ENCODE measurements at regions not wholly inside any gene's neighbourhood (a gene's known extent, or its start where the extent isn't known, plus 50 kb on each side); places are given as distances from the start of the nearest gene placed in this dataset.

GRCh38 chr3:189100866-189101265 lies 70.9 kb upstream of the TPRG1 start:
- Histone ChIP-seq H3K36me3 (ENCODE audit: control insufficient read depth, insufficient read depth, low read length) (no peaks in the 10 kb centered on the region), H3K9me3 (ENCODE audit: control insufficient read depth, insufficient read depth, low read depth, low read length) (no peaks in the 10 kb centered on the region), H3K27me3 (ENCODE audit: control insufficient read depth, insufficient read depth, low read length) (peaks cover 6% of the 10 kb centered on the region; the same call in 1 of the 2 replicates), H3K4me3 (ENCODE audit: low read depth in 2 of 2, low read length in 2 of 2) (no peak overlapping the region), H3K4me1 (ENCODE audit: control insufficient read depth, insufficient read depth, low read length) (no peaks in the 10 kb centered on the region), H3K27ac (ENCODE audit: low read length) (no peak overlapping the region)
- CTCF ChIA-PET = no interaction called here
- DNase-seq (ENCODE audit: low read depth, low spot score) (no peak), ATAC-seq (no peak)
- BruUV-seq (replicated peaks) = no TSS peak
- intact Hi-C loops (cut with micrococcal nuclease; ENCODE audit: unreplicated experiment) (no loop called here), in situ Hi-C loops (cut with HindIII; ENCODE audit: low pct_unique_long_range_greater_than_20kb, low sequenced_read_pairs) (no loop called here)
- POLR2A ChIA-PET = no interaction called here
- TF ChIP-seq REST (IDR thresholded peaks at IDR 0.05; ENCODE audit: insufficient read depth in 1 of 2, low read depth in 2 of 2, low read length in 1 of 2) (no peak), POLR2AphosphoS5 (IDR thresholded peaks at IDR 0.05; ENCODE audit: low read depth, low read length) (no peak), SIN3A (IDR thresholded peaks at IDR 0.05; ENCODE audit: borderline replicate concordance, insufficient read depth, low read depth, low read length) (no peak), TCF7L2 (IDR thresholded peaks at IDR 0.05; ENCODE audit: low read depth, low read length) (no peak), CTCF (IDR thresholded peaks at IDR 0.05) (no peak)

GRCh38 chr3:189101594-189101993 lies 70.2 kb upstream of the TPRG1 start:
- no TSS peak for BruUV-seq (replicated peaks)
- CTCF ChIA-PET = no interaction called here

More at GRCh38 chr3:189101594-189101993, 70.2 kb upstream of the TPRG1 start:
- H3K27ac ChIP-seq (ENCODE audit: low read length) = no peak overlapping the region
- in situ Hi-C loops (cut with HindIII; ENCODE audit: low pct_unique_long_range_greater_than_20kb, low sequenced_read_pairs) = no loop called here
- no peaks in the 10 kb centered on the region for H3K4me1 ChIP-seq (ENCODE audit: control insufficient read depth, insufficient read depth, low read length)
- DNase-seq (ENCODE audit: low read depth, low spot score) (no peak), ATAC-seq (no peak)
- H3K4me3 ChIP-seq (ENCODE audit: low read depth in 2 of 2, low read length in 2 of 2) = no peak overlapping the region
- TF ChIP-seq SIN3A (IDR thresholded peaks at IDR 0.05; ENCODE audit: borderline replicate concordance, insufficient read depth, low read depth, low read length) = no peak
- TF ChIP-seq POLR2AphosphoS5 (IDR thresholded peaks at IDR 0.05; ENCODE audit: low read depth, low read length) = no peak
- no peak for TF ChIP-seq TCF7L2 (IDR thresholded peaks at IDR 0.05; ENCODE audit: low read depth, low read length)
- no peak for TF ChIP-seq CTCF (IDR thresholded peaks at IDR 0.05)
- no peak for TF ChIP-seq REST (IDR thresholded peaks at IDR 0.05; ENCODE audit: insufficient read depth in 1 of 2, low read depth in 2 of 2, low read length in 1 of 2)
- no peaks in the 10 kb centered on the region for H3K9me3 ChIP-seq (ENCODE audit: control insufficient read depth, insufficient read depth, low read depth, low read length)
- intact Hi-C loops (cut with micrococcal nuclease; ENCODE audit: unreplicated experiment) = no loop called here
- H3K36me3 ChIP-seq (ENCODE audit: control insufficient read depth, insufficient read depth, low read length) = no peaks in the 10 kb centered on the region
- POLR2A ChIA-PET = no interaction called here
- peaks cover 6% of the 10 kb centered on the region; the same call in 1 of the 2 replicates for H3K27me3 ChIP-seq (ENCODE audit: control insufficient read depth, insufficient read depth, low read length)
